ENCODE measurements at regions not wholly inside any gene's neighbourhood (a gene's known extent, or its start where the extent isn't known, plus 50 kb on each side); places are given as distances from the start of the nearest gene placed in this dataset.

- no peak for TF ChIP-seq ARID3A (IDR thresholded peaks at IDR 0.05; ENCODE audit: borderline replicate concordance, low read depth, low read length)
- TF ChIP-seq MAZ (CRISPR knock-in tag; conservative IDR thresholded peaks at IDR 0.05 in 1 of 2, IDR thresholded peaks at IDR 0.05 in 1 of 2) = no peak
- no peak for TF ChIP-seq DMBX1 (CRISPR knock-in tag; IDR thresholded peaks at IDR 0.05; ENCODE audit: borderline replicate concordance)
- no peak for TF ChIP-seq U2AF2 (optimal IDR thresholded peaks at IDR 0.05; ENCODE audit: low read depth, low read length)
- no peak for TF ChIP-seq EP300 (IDR thresholded peaks at IDR 0.05; ENCODE audit: low read length)
- no peak for TF ChIP-seq HDGF (IDR thresholded peaks at IDR 0.05)
- no peak for TF ChIP-seq CBX1 (IDR thresholded peaks at IDR 0.05; ENCODE audit: low read depth)
Observed at GRCh38 chr3:24689353-24689752, 194.7 kb upstream of the THRB start (continued).

- no peak for TF ChIP-seq BRF1 (IDR thresholded peaks at IDR 0.05; ENCODE audit: borderline replicate concordance, extremely low read depth, insufficient read length)
- no peak for TF ChIP-seq ETV5 (CRISPR knock-in tag; IDR thresholded peaks at IDR 0.05; ENCODE audit: low read depth)
- TF ChIP-seq SRF (CRISPR knock-in tag; IDR thresholded peaks at IDR 0.05) = no peak
- TF ChIP-seq THRB (CRISPR knock-in tag; conservative IDR thresholded peaks at IDR 0.05) = no peak
- TF ChIP-seq ETS1 (conservative IDR thresholded peaks at IDR 0.05; ENCODE audit: control insufficient read depth, low read depth, low read length) = no peak
- TF ChIP-seq LCOR (CRISPR knock-in tag; IDR thresholded peaks at IDR 0.05) = no peak
- H2AFZ ChIP-seq (ENCODE audit: low read depth, low read length) = no peak overlapping the region
- intact Hi-C loops (cut with micrococcal nuclease) = no loop called here
- no peak overlapping the region for H3K4me3 ChIP-seq
- no peak for ATAC-seq
- CTCF ChIA-PET (ENCODE audit: low intra/inter-chr PET ratio) = no interaction called here
- H3K9me3 ChIP-seq (replicated peaks; ENCODE audit: control insufficient read depth, insufficient read depth, low read depth, low read length) = no peaks in the 10 kb centered on the region
- H3K9me1 ChIP-seq (ENCODE audit: control insufficient read depth, insufficient read depth, low read length) = no peaks in the 10 kb centered on the region
- no peaks in the 10 kb centered on the region for H3K36me3 ChIP-seq (ENCODE audit: control insufficient read depth, insufficient read depth, low read length)
- no peak for DNase-seq (ENCODE audit: extremely low read depth in 1 of 4, low spot score in 3 of 4)
- H4K20me1 ChIP-seq (replicated peaks; ENCODE audit: control insufficient read depth, insufficient read depth, low read length) = no peaks in the 10 kb centered on the region
- 4% methylated on average over 1 of the region's 1 CpG for WGBS (ENCODE audit: insufficient coverage, low coverage, missing lambda C conversion rate)
- in situ Hi-C loops (cut with MboI) = no loop called here
- H3K27me3 ChIP-seq (ENCODE audit: control insufficient read depth in 2 of 2, insufficient read depth in 2 of 2, low read length in 2 of 2) = no peaks in the 10 kb centered on the region
- no peaks in the 10 kb centered on the region for H3K79me2 ChIP-seq (ENCODE audit: control insufficient read depth, insufficient read depth, low read length)
- POLR2A ChIA-PET = no interaction called here
- H3K4me1 ChIP-seq (replicated peaks in 1 of 2; ENCODE audit: control insufficient read depth in 2 of 2, insufficient read depth in 2 of 2, low read length in 2 of 2) = no peaks in the 10 kb centered on the region
- H3K4me2 ChIP-seq (ENCODE audit: insufficient read depth, low read length) = no peak overlapping the region
- H3K27ac ChIP-seq (ENCODE audit: extremely low read depth, low read depth, low read length) = no peak overlapping the region
- no TSS peak for BruUV-seq (replicated peaks)
- no peak for FAIRE-seq
- H3K9ac ChIP-seq (ENCODE audit: insufficient read depth in 1 of 2, low read depth in 2 of 2, low read length in 2 of 2) = no peak overlapping the region
Observed at GRCh38 chr3:24690777-24691176, 196.1 kb upstream of the THRB start.

Measured in K562 (cell line).